B cell (primary cell): ENCODE measurements at regions not wholly inside any gene's neighbourhood (a gene's known extent, or its start where the extent isn't known, plus 50 kb on each side); places are given as distances from the start of the nearest gene placed in this dataset.

Experiments used
- EZH2 ChIP-seq: IDR thresholded peaks from 2 replicates; pipeline ENCODE4 v1.6.1; 2012; ENCODE audit warnings: borderline replicate concordance, low read depth, mild to moderate bottlenecking, moderate library complexity, low read length; ENCODE audit not compliant: insufficient read depth, poor library complexity, severe bottlenecking
- TF ChIP-seq, protein P1 (sequence below): fragments of 200-600 bp; IDR thresholded peaks from one replicate; pipeline ENCODE4 v1.8.0; 2022; ENCODE audit warnings: antibody characterized with exemption, mild to moderate bottlenecking

DNA sequence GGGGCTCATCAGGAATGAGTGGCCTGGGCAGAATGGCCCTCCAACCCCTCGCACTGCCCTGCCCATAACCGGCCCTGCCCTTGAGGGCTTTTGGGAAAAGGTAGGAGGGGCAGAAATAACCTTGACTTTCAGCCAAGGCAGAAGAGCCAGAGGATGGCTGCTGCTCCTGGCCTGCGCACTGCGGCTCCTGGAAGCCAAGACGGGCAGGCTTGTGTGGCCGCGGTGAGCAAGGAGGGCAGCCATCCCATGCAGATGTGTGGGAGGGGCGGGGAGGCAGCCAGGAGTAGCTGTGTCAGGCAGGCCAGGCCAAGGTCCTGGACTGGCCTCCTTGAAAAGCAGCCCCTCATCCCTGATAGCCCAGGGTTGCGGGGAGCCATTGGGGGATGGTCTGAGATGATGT lies 57.6 kb upstream of the URI1 start:
- TF ChIP-seq, protein P1, sequence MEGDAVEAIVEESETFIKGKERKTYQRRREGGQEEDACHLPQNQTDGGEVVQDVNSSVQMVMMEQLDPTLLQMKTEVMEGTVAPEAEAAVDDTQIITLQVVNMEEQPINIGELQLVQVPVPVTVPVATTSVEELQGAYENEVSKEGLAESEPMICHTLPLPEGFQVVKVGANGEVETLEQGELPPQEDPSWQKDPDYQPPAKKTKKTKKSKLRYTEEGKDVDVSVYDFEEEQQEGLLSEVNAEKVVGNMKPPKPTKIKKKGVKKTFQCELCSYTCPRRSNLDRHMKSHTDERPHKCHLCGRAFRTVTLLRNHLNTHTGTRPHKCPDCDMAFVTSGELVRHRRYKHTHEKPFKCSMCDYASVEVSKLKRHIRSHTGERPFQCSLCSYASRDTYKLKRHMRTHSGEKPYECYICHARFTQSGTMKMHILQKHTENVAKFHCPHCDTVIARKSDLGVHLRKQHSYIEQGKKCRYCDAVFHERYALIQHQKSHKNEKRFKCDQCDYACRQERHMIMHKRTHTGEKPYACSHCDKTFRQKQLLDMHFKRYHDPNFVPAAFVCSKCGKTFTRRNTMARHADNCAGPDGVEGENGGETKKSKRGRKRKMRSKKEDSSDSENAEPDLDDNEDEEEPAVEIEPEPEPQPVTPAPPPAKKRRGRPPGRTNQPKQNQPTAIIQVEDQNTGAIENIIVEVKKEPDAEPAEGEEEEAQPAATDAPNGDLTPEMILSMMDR = no peak
- no peak for TF ChIP-seq EZH2
